ENCODE measurements at regions not wholly inside any gene's neighbourhood (a gene's known extent, or its start where the extent isn't known, plus 50 kb on each side); places are given as distances from the start of the nearest gene placed in this dataset.

DNA sequence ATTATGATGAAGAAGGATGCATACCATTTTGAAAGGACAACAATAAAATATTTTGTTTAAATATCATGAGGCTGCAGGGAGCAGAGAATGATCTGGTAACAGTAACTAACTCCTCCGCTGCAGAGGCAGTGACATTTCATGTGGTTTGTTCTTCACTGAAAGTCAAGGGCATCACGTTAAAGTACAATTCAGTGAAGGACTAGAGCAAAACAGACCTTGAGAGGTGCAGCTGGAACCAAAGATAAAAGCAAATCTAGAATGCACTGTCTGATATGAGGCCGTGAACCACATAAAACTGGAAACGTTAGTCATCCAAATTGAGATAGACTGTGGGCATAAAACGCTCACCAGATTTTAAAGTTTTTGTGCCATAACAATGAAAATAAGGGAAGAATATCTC lies 522.9 kb upstream of the TNP1 start:
- 75 to 80% methylated on average over 5 of the region's 5 CpGs for WGBS, 2 donors
- DNase-seq: no peak
- no peak overlapping the region for H3K4me3 ChIP-seq
- no peaks in the 10 kb centered on the region for H3K36me3 ChIP-seq
- no peaks in the 10 kb centered on the region for H3K9me3 ChIP-seq
- H3K27me3 ChIP-seq: no peaks in the 10 kb centered on the region
- intact Hi-C loops (cut with DNase I): no loop called here
- no peak for TF ChIP-seq POLR2A (IDR thresholded peaks at IDR 0.05)
- H3K4me1 ChIP-seq: peaks cover 0 to 1% (median under 1%) of the 10 kb centered on the region in 3 donors
- no peak overlapping the region for H3K27ac ChIP-seq

DNA sequence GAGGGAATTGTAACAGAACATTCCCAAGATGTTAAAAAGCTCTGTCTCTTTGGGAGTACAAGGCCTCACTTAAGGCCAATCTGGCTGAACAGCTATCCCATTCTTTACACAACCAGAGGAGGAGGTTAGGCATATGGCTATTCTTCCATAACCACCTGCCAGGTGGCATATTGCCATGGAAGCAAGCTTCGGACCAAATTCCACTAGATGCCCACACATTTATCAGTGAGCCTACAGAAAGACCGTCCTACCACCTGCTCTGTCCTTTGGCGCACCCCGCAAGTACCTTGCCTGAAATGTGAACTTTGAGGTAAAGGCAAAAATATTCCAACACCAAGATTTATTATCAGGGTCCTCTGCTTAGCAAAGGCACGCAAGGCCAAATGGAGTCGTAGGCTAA lies 519.9 kb upstream of the TNP1 start:
- H3K27me3 ChIP-seq: no peaks in the 10 kb centered on the region
- TF ChIP-seq, protein P1, sequence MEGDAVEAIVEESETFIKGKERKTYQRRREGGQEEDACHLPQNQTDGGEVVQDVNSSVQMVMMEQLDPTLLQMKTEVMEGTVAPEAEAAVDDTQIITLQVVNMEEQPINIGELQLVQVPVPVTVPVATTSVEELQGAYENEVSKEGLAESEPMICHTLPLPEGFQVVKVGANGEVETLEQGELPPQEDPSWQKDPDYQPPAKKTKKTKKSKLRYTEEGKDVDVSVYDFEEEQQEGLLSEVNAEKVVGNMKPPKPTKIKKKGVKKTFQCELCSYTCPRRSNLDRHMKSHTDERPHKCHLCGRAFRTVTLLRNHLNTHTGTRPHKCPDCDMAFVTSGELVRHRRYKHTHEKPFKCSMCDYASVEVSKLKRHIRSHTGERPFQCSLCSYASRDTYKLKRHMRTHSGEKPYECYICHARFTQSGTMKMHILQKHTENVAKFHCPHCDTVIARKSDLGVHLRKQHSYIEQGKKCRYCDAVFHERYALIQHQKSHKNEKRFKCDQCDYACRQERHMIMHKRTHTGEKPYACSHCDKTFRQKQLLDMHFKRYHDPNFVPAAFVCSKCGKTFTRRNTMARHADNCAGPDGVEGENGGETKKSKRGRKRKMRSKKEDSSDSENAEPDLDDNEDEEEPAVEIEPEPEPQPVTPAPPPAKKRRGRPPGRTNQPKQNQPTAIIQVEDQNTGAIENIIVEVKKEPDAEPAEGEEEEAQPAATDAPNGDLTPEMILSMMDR (IDR thresholded peaks at IDR 0.05): no peak
- no peak for TF ChIP-seq POLR2A (IDR thresholded peaks at IDR 0.05)
- H3K36me3 ChIP-seq: no peaks in the 10 kb centered on the region
- intact Hi-C loops (cut with DNase I): no loop called here
- no peaks in the 10 kb centered on the region for H3K4me1 ChIP-seq
- no peak for DNase-seq
- no peak overlapping the region for H3K27ac ChIP-seq
- 93 to 97% methylated on average over 6 of the region's 6 CpGs for WGBS, 2 donors
- no peak overlapping the region for H3K4me3 ChIP-seq
- no peaks in the 10 kb centered on the region for H3K9me3 ChIP-seq

DNA sequence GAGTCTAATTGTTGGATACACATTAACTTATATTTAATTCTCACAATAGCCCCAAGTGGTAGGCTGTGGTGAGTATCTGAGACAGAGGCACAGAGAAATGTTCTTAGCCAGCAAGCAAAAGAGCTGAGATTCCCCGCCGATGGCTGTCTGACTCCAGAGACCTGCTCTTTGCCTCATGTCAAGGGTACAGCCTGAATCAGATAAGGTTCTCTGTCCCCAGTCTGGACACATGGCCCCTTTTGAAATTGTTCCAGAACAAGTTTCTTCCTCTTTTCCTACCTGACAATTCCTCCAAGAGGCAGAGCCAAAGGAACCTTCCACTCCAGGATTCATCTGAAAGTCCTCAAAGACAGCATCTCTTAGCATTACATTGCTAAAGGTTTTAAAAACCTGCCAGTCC lies 512.9 kb upstream of the TNP1 start:
- WGBS, 2 donors: 84 to 87% methylated on average over 2 of the region's 2 CpGs
- H3K4me3 ChIP-seq: no peak overlapping the region
- intact Hi-C loops (cut with DNase I): no loop called here

DNA sequence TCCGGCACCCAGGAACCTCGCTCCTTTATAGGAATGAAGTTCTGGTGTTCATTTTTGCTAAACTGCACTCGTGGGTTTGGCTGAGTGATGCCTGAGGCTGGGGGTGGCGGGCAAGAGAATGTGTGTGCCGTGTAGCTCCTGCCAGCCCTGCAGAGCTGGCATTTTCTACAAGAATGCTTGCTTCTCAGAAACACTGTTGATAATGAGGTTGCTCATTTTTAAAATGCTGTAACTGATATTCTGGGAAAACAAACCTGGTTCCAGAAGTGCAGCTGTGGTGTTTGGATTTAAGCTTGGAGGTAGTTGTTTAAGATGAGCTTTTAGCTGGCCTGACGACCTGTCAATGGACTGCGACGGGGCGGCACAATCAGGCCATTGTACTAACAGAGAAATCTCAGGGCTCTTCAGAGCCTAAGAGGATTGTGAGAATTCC lies 511.9 kb upstream of the TNP1 start:
- Histone ChIP-seq H3K27ac (peak overlapping the region in 1 of 4 donors; percentile 39), H3K36me3 (no peaks in the 10 kb centered on the region), H3K27me3 (no peaks in the 10 kb centered on the region), H3K9me3 (no peaks in the 10 kb centered on the region), H3K4me1 (no peaks in the 10 kb centered on the region), H3K4me3 (no peak overlapping the region)
- no peak for DNase-seq
- intact Hi-C loops (cut with DNase I): no loop called here
- TF ChIP-seq POLR2A (IDR thresholded peaks at IDR 0.05): no peak
- TF ChIP-seq, protein P1 (IDR thresholded peaks at IDR 0.05): no peak
- WGBS, 2 donors: 77 to 78% methylated on average over 9 of the region's 9 CpGs

More for the DNA sequence above, 512.9 kb upstream of the TNP1 start:
- Histone ChIP-seq H3K4me1 (no peaks in the 10 kb centered on the region), H3K27me3 (no peaks in the 10 kb centered on the region), H3K36me3 (no peaks in the 10 kb centered on the region), H3K27ac (peak overlapping the region in 1 of 4 donors; percentile 23), H3K9me3 (no peaks in the 10 kb centered on the region)
- no peak for TF ChIP-seq POLR2A (IDR thresholded peaks at IDR 0.05)
- TF ChIP-seq, protein P1 (IDR thresholded peaks at IDR 0.05): no peak
- DNase-seq: no peak

DNA sequence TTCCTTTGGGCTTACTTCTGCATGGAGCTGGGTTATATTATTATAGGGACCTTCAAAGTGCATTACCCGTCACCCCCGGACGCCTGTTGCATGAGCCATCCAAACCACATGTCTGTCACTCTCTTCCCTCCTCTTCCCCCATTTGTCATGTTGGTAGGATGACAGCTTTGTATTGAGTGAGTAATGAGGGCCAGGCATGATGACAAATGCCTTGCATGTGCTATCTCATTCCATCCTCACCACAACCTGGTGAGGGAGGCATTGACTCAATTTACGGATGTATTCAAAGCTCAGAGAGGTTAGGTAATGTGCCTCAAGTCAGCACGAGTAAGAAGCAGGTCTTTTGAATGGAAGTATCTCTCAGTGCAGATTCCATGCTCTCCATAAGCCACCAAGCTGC lies 510.5 kb upstream of the TNP1 start:
- Histone ChIP-seq H3K4me1 (no peaks in the 10 kb centered on the region), H3K27me3 (no peaks in the 10 kb centered on the region), H3K9me3 (no peaks in the 10 kb centered on the region), H3K4me3 (no peak overlapping the region), H3K36me3 (no peaks in the 10 kb centered on the region), H3K27ac (no peak overlapping the region)
- WGBS, 2 donors: 32 to 39% methylated on average over 5 of the region's 5 CpGs
- TF ChIP-seq, protein P1 (IDR thresholded peaks at IDR 0.05): peak in 1 of 6 experiments; percentile 18
- no peak for TF ChIP-seq POLR2A (IDR thresholded peaks at IDR 0.05)
- intact Hi-C loops (cut with DNase I): no loop called here
- no peak for DNase-seq

DNA sequence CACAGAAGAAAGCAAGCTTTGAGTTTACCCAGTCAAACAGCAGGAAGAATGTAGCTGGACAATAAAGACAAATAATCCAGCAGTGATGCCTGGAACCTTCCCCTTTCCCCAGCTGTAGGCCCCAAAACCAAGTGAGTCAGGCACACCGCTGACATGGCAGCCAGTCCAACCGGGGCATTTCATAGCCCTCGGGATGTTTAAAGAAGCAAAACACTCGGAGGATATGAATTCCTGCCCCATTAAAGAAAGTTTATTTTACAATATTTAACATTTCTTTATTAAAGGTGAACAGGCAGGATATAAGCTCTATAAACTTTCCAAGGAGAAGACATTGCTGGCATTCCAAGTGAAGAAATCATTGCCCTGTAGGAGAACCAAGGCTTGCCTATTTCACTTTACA lies 507.6 kb upstream of the TNP1 start:
- H3K27ac ChIP-seq: no peak overlapping the region
- H3K4me3 ChIP-seq: no peak overlapping the region
- no peaks in the 10 kb centered on the region for H3K36me3 ChIP-seq
- WGBS, 2 donors: 49 to 60% methylated on average over 4 of the region's 4 CpGs
- DNase-seq: no peak
- no peaks in the 10 kb centered on the region for H3K9me3 ChIP-seq
- peaks cover 0 to 7% (median 0%) of the 10 kb centered on the region in 3 donors for H3K4me1 ChIP-seq
- TF ChIP-seq, protein P1 (IDR thresholded peaks at IDR 0.05): no peak
- no peak for TF ChIP-seq POLR2A (IDR thresholded peaks at IDR 0.05)
- peaks cover 0 to 4% (median 0%) of the 10 kb centered on the region in 4 donors for H3K27me3 ChIP-seq
- intact Hi-C loops (cut with DNase I): no loop called here
